SK-N-SH (cell line): ENCODE measurements at regions not wholly inside any gene's neighbourhood (a gene's known extent, or its start where the extent isn't known, plus 50 kb on each side); places are given as distances from the start of the nearest gene placed in this dataset.

ENCODE experiments used
- CTCF ChIA-PET: fragments of 300-600, 350-600 bp; formaldehyde crosslinking; extraction: SDS; loops from one replicate; lab custom pipeline; 2021; lab: Yijun Ruan, JAX
- POLR2A ChIA-PET: fragments of 350-600 bp; sonication (Branson Sonifier 250); formaldehyde crosslinking; extraction: SDS; loops from one replicate; lab custom pipeline; 2020; ENCODE audit warnings: antibody characterized with exemption, inconsistent platforms; lab: Yijun Ruan, JAX
- DNase-seq: peaks from one replicate; pipeline ENCODE4 v3.0.0; 2012
- H2AFZ ChIP-seq: fragments of 200-600 bp; sonication (generic); 2 replicates; pipeline ENCODE4 v1.8.1; 2016; ENCODE audit warnings: antibody characterized with exemption, mild to moderate bottlenecking, low read depth
- H3F3A ChIP-seq: fragments of 200-600 bp; sonication (generic); replicated peaks from 2 replicates; pipeline ENCODE3; 2016; ENCODE audit warnings: antibody characterized with exemption, mild to moderate bottlenecking; ENCODE audit not compliant: insufficient read depth
- H3K27ac ChIP-seq, 2 experiments: fragments of 200-500 bp in 1 of 2; fragments of 200-600 bp in 1 of 2; sonication (Bioruptor generic) in 1 of 2; sonication (generic), shearing (Covaris generic) in 1 of 2; 2 replicates each; pipeline versions ENCODE4 v1.5.1 to v1.6.1; 2014 to 2016; ENCODE audit warnings: low read depth in 2 of 2, inconsistent platforms in 1 of 2, low read length in 1 of 2, mild to moderate bottlenecking in 1 of 2, mixed read lengths in 1 of 2
- H3K27me3 ChIP-seq: fragments of 200-600 bp; sonication (generic), shearing (Covaris generic); 2 replicates; pipeline ENCODE4 v1.6.1; 2016; ENCODE audit warnings: mixed run types; ENCODE audit not compliant: insufficient read depth
- H3K36me3 ChIP-seq, 2 experiments: fragments of 200-500 bp in 1 of 2; fragments of 200-600 bp in 1 of 2; sonication (Bioruptor generic) in 1 of 2; sonication (generic) in 1 of 2; replicated peaks in 1 of 2; 2 replicates each; pipeline versions ENCODE3 to v1.5.1; 2014 to 2016; ENCODE audit warnings: low read length in 1 of 2, mild to moderate bottlenecking in 1 of 2; ENCODE audit not compliant: insufficient read depth in 2 of 2, control insufficient read depth in 1 of 2
- H3K4me1 ChIP-seq, 2 experiments: fragments of 200-500 bp in 1 of 2; fragments of 200-600 bp in 1 of 2; sonication (Bioruptor generic) in 1 of 2; sonication (generic), shearing (Covaris generic) in 1 of 2; 2 replicates each; pipeline versions ENCODE4 v1.5.1 to v1.6.1; 2014 to 2016; ENCODE audit warnings: low read depth in 1 of 2, low read length in 1 of 2, mixed run types in 1 of 2; ENCODE audit not compliant: insufficient read depth in 2 of 2, control insufficient read depth in 1 of 2
- H3K4me2 ChIP-seq: fragments of 200-600 bp; sonication (generic), shearing (Covaris generic); 2 replicates; pipeline ENCODE4 v1.6.1; 2017; ENCODE audit warnings: mixed run types
- H3K4me3 ChIP-seq, 2 experiments: fragments of 200-500 bp in 1 of 2; fragments of 200-600 bp in 1 of 2; sonication (Bioruptor generic) in 1 of 2; sonication (generic), shearing (Covaris generic) in 1 of 2; 2 replicates each; pipeline versions ENCODE4 v1.5.1 to v1.8.1; 2014 to 2016; ENCODE audit warnings: low read depth in 2 of 2, inconsistent platforms in 1 of 2, low read length in 1 of 2, mild to moderate bottlenecking in 1 of 2, mixed read lengths in 1 of 2, moderate library complexity in 1 of 2
- H3K79me2 ChIP-seq: fragments of 200-600 bp; sonication (generic); 2 replicates; pipeline ENCODE4 v1.8.1; 2017; ENCODE audit warnings: mild to moderate bottlenecking; ENCODE audit not compliant: insufficient read depth
- H3K9ac ChIP-seq: fragments of 200-600 bp; sonication (generic); 2 replicates; pipeline ENCODE4 v1.6.1; 2017; ENCODE audit warnings: mixed run types
- H3K9me2 ChIP-seq: fragments of 200-600 bp; sonication (generic); 2 replicates; pipeline ENCODE4 v1.6.1; 2017; ENCODE audit warnings: mixed run types
- H3K9me3 ChIP-seq: fragments of 200-600 bp; sonication (generic); 2 replicates; pipeline ENCODE4 v1.6.1; 2017; ENCODE audit warnings: mixed run types, mild to moderate bottlenecking, moderate library complexity
- H4K20me1 ChIP-seq: fragments of 200-600 bp; sonication (generic); 2 replicates; pipeline ENCODE4 v1.6.1; 2017; ENCODE audit warnings: mild to moderate bottlenecking, mixed run types; ENCODE audit not compliant: insufficient read depth
- CHD2 ChIP-seq: fragments of 150-350 bp; IDR thresholded peaks from 2 replicates; pipeline ENCODE4 v1.6.1; 2018; ENCODE audit warnings: low read length; ENCODE audit not compliant: partially characterized antibody
- EZH2phosphoT487 ChIP-seq: fragments of 200-600 bp; sonication (generic); IDR thresholded peaks from 2 replicates; pipeline ENCODE4 v1.6.1; 2017; ENCODE audit warnings: low read depth, mixed run types, mild to moderate bottlenecking, antibody characterized with exemption, moderate library complexity, borderline replicate concordance
- FOXJ3 ChIP-seq: sonication (generic); formaldehyde crosslinking; IDR thresholded peaks from 2 replicates; pipeline ENCODE4 v1.5.1; 2020; ENCODE audit warnings: mild to moderate bottlenecking, missing genetic modification reagents
- FOXM1 ChIP-seq: IDR thresholded peaks from 2 replicates; pipeline ENCODE4 v1.4.0; 2012; ENCODE audit warnings: low read depth, mild to moderate bottlenecking
- GATA2 ChIP-seq: sonication (generic); formaldehyde crosslinking; IDR thresholded peaks from 2 replicates; pipeline ENCODE4 v1.5.0; 2020; ENCODE audit warnings: mild to moderate bottlenecking, missing genetic modification reagents
- IRF3 ChIP-seq: fragments of 150-350 bp; IDR thresholded peaks from 2 replicates; pipeline ENCODE4 v1.6.1; 2016; ENCODE audit warnings: mild to moderate bottlenecking, low read depth, low read length
- JUND ChIP-seq: IDR thresholded peaks from 2 replicates; pipeline ENCODE4 v1.4.0; 2012
- MAX ChIP-seq: IDR thresholded peaks from 2 replicates; pipeline ENCODE4 v1.4.0; 2012; ENCODE audit warnings: low read depth
- MXI1 ChIP-seq: IDR thresholded peaks from 2 replicates; pipeline ENCODE4 v1.6.1; 2012; ENCODE audit warnings: mild to moderate bottlenecking, low read depth, low read length, improper control_type of control experiment
- NFIC ChIP-seq: IDR thresholded peaks from 2 replicates; pipeline ENCODE4 v1.4.0; 2012; ENCODE audit warnings: borderline replicate concordance
- NRF1 ChIP-seq: IDR thresholded peaks from 2 replicates; pipeline ENCODE4 v1.6.1; 2012; ENCODE audit warnings: low read depth, mild to moderate bottlenecking, low read length
- PBX3 ChIP-seq: IDR thresholded peaks from 2 replicates; pipeline ENCODE4; 2012
- RAD21 ChIP-seq: IDR thresholded peaks from 2 replicates; pipeline ENCODE4 v1.6.1; 2012; ENCODE audit warnings: mild to moderate bottlenecking, low read length
- RFX5 ChIP-seq: IDR thresholded peaks from 2 replicates; pipeline ENCODE4 v1.6.1; 2012; ENCODE audit warnings: mild to moderate bottlenecking, improper control_type of control experiment, low read length
- SMC3 ChIP-seq: IDR thresholded peaks from 2 replicates; pipeline ENCODE4 v1.6.1; 2012; ENCODE audit warnings: low read depth, low read length, improper control_type of control experiment
- TAF1 ChIP-seq: IDR thresholded peaks from 2 replicates; pipeline ENCODE4 v1.6.1; 2012; ENCODE audit warnings: low read depth, mild to moderate bottlenecking, low read length, moderate library complexity, borderline replicate concordance
- TEAD4 ChIP-seq: IDR thresholded peaks from 2 replicates; pipeline ENCODE4 v1.4.0; 2012; ENCODE audit warnings: mild to moderate bottlenecking, borderline replicate concordance; ENCODE audit not compliant: insufficient read depth
- USF1 ChIP-seq: IDR thresholded peaks from 2 replicates; pipeline ENCODE4 v1.4.0; 2012; ENCODE audit warnings: low read depth, borderline replicate concordance
- USF2 ChIP-seq: fragments of 150-350 bp; IDR thresholded peaks from 2 replicates; pipeline ENCODE4 v1.6.1; 2017; ENCODE audit warnings: antibody characterized with exemption, low read length, low read depth, borderline replicate concordance
- WGBS: methylation state at CpG from one replicate; pipeline ENCODE4 v1.1.6; 2017; ENCODE audit warnings: low lambda C conversion rate; 5-methylcytosine and 5-hydroxymethylcytosine counted together

- CTCF ChIA-PET, result interaction anchor here (0.8 kb wide), 1 partner anchor 12 kb away, joined by 3 read pairs; no protein-coding TSS in a partner anchor
Observed at GRCh38 chr11:81749245-81749644, 984.4 kb downstream of the FAM181B start.

GRCh38 chr11:81744336-81745116, 989.1 kb downstream of the FAM181B start:
- H3K9me2 ChIP-seq, result no peaks in the 10 kb centered on the region
- H3K9ac ChIP-seq, result no peak overlapping the region
- POLR2A ChIA-PET, result no interaction called here
- no peaks in the 10 kb centered on the region for H3F3A ChIP-seq
- no peak overlapping the region for H3K4me2 ChIP-seq
- CTCF ChIA-PET, result no interaction called here
- H3K27ac ChIP-seq, result no peak overlapping the region
- H3K79me2 ChIP-seq, result no peaks in the 10 kb centered on the region
- H3K9me3 ChIP-seq, result no peaks in the 10 kb centered on the region
- H3K36me3 ChIP-seq, result no peaks in the 10 kb centered on the region
- DNase-seq, result no peak
- no peak overlapping the region for H3K4me3 ChIP-seq
- WGBS, result 53% methylated on average over 8 of the region's 35 CpGs
- H2AFZ ChIP-seq, result no peak overlapping the region
- H3K4me1 ChIP-seq, result no peaks in the 10 kb centered on the region
- H4K20me1 ChIP-seq, result no peaks in the 10 kb centered on the region
- no peaks in the 10 kb centered on the region for H3K27me3 ChIP-seq
- TF ChIP-seq FOXJ3 (CRISPR knock-in tag) (no peak), RFX5 (no peak), TAF1 (no peak), SMC3 (no peak), TEAD4 (no peak), NFIC (no peak), EZH2phosphoT487 (no peak), MXI1 (no peak), CHD2 (no peak), PBX3 (no peak), NRF1 (no peak), JUND (no peak), FOXM1 (no peak), GATA2 (CRISPR knock-in tag) (no peak), MAX (no peak), USF2 (no peak)

More at GRCh38 chr11:81749245-81749644, 984.4 kb downstream of the FAM181B start:
- Histone ChIP-seq H3K9me3 (no peaks in the 10 kb centered on the region), H3K4me3 (no peak overlapping the region), H3K27ac (no peak overlapping the region), H3K9me2 (no peaks in the 10 kb centered on the region), H3K27me3 (no peaks in the 10 kb centered on the region), H4K20me1 (no peaks in the 10 kb centered on the region), H3K79me2 (no peaks in the 10 kb centered on the region), H3K4me2 (no peak overlapping the region), H3K36me3 (no peaks in the 10 kb centered on the region), H2AFZ (no peak overlapping the region), H3K9ac (no peak overlapping the region), H3K4me1 (no peaks in the 10 kb centered on the region), H3F3A (no peaks in the 10 kb centered on the region)
- 5% methylated on average over 2 of the region's 2 CpGs for WGBS
- TF ChIP-seq NFIC (no peak), GATA2 (CRISPR knock-in tag) (no peak), FOXJ3 (CRISPR knock-in tag) (no peak), JUND (no peak), FOXM1 (no peak), USF1 (no peak), RAD21 (no peak), MAX (no peak), IRF3 (no peak), RFX5 (no peak)
- POLR2A ChIA-PET, result no interaction called here
- no peak for DNase-seq
